HUES64 (cell line): ENCODE measurements at regions not wholly inside any gene's neighbourhood (a gene's known extent, or its start where the extent isn't known, plus 50 kb on each side); places are given as distances from the start of the nearest gene placed in this dataset.

Experiments
- H3K27ac ChIP-seq: 2 replicates; pipeline ENCODE4 v1.7.0; 2013; ENCODE audit warnings: low read depth, low read length, inconsistent platforms
- H3K27me3 ChIP-seq: 2 replicates; pipeline ENCODE4 v1.6.1; 2013; ENCODE audit warnings: mild to moderate bottlenecking, low read length; ENCODE audit not compliant: insufficient read depth
- H3K36me3 ChIP-seq: 2 replicates; pipeline ENCODE4 v1.6.1; 2013; ENCODE audit warnings: mild to moderate bottlenecking, low read length; ENCODE audit not compliant: insufficient read depth
- H3K4me1 ChIP-seq: 2 replicates; pipeline ENCODE4 v1.6.1; 2013; ENCODE audit warnings: mild to moderate bottlenecking, low read length, moderate library complexity; ENCODE audit not compliant: insufficient read depth
- H3K4me3 ChIP-seq: 2 replicates; pipeline ENCODE4 v1.5.1; 2013; ENCODE audit warnings: mild to moderate bottlenecking, low read length, moderate library complexity
- H3K9ac ChIP-seq: 2 replicates; pipeline ENCODE4 v1.6.1; 2013; ENCODE audit warnings: mild to moderate bottlenecking, low read depth, low read length
- H3K9me3 ChIP-seq: 2 replicates; pipeline ENCODE4 v1.6.1; 2013; ENCODE audit warnings: low read depth, low read length; ENCODE audit not compliant: insufficient read depth
- WGBS: fragments of 150-250, 120-280 bp; methylation state at CpG from one replicate; pipeline ENCODE4 v1.1.7; 2013; ENCODE audit warnings: missing lambda C conversion rate; 5-methylcytosine and 5-hydroxymethylcytosine counted together

DNA sequence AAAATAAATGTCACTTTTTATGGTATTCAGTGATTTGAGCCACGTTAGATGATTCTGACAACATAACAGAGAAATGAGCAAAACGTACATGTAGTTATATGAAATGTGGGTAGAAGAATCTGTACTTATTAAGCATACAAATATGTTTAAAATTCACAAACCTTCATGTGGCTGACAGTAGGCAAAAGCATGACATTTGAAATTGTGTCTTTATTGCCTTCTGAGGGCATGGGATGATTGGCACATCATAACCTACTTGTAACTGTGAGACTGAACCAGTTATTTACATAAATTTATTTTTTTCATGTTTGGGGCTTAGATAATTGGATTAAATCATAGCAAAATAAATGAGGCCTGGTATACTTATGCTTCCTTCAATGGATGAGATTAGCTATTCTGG is 202.2 kb downstream of the DNAJB9 start:
- H3K4me3 ChIP-seq: no peak overlapping the region
- no peaks in the 10 kb centered on the region for H3K36me3 ChIP-seq
- no peak overlapping the region for H3K9ac ChIP-seq
- no peak overlapping the region for H3K27ac ChIP-seq
- H3K27me3 ChIP-seq: no peaks in the 10 kb centered on the region
- no peaks in the 10 kb centered on the region for H3K4me1 ChIP-seq
- 88% methylated on average over 2 of the region's 2 CpGs for WGBS
- H3K9me3 ChIP-seq: no peaks in the 10 kb centered on the region

DNA sequence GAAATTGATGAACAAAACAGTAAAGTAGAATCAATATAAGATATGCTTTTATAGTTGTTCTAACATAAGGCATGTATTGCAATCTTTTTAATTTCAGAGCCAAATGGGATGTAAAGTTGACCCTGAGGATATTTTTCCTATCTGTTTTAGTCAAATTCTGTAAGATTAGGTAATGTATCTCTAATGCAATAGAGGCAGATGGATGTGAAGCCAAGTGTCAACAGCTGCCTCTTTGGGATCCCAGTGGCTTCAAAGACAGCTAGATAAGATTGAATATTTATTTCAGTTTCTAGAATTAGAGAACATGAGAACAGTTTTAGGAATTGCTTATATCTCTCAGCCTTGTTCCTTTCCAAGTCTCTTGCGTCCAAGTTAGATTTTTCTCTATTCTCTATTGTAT is 208.3 kb downstream of the DNAJB9 start:
- Histone ChIP-seq H3K4me1 (0 out of 2 replicates have a peak, but pooled peaks cover 4% of the 10 kb centered on the region), H3K4me3 (no peak overlapping the region), H3K9me3 (no peaks in the 10 kb centered on the region), H3K36me3 (no peaks in the 10 kb centered on the region), H3K27me3 (no peaks in the 10 kb centered on the region), H3K27ac (no peak overlapping the region), H3K9ac (no peak overlapping the region)
- WGBS: 100% methylated on average over 1 of the region's 1 CpG

DNA sequence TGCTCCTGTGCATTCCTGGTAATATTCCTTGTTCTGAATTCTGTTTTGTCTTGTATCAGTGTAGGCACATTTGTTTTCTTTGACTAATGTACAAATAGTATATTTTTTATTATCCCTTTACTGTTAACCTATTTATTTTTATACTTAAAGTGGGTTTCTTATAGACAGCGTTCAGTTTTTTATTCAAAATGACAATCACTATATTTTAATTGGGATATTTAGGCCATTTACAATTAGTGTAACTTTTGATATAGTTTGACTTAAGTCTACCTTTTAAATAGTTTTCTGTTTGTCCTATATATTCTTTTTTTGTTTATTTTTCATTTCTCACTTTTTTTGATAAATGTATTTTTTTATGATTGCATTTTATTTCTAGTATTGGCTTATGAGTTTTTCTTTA is 219.8 kb downstream of the DNAJB9 start:
- no peaks in the 10 kb centered on the region for H3K4me1 ChIP-seq
- no peak overlapping the region for H3K4me3 ChIP-seq
- no peaks in the 10 kb centered on the region for H3K27me3 ChIP-seq
- no peaks in the 10 kb centered on the region for H3K36me3 ChIP-seq
- H3K9me3 ChIP-seq: peaks cover 17% of the 10 kb centered on the region
- no CpG with 5 or more reads among the region's 1 CpG for WGBS
- H3K9ac ChIP-seq: no peak overlapping the region
- H3K27ac ChIP-seq: no peak overlapping the region

DNA sequence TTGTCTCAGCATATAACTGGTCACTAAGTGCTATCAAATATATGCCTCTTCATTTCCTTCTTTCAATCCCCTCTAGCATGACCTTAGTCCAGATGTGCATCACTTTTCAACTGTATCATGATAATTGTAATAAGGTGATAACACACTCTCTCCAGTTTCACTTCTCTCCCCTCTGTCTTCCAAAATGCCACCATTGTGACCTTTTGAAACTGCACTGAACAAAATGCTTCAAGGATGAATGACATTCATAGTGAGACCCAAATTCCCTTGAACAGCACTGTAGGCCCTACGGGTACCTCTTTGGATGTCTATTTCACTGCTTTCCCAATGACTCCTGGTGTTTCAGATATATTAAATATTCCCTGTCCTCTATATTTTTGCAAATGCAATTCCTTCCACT is 224.8 kb downstream of the DNAJB9 start:
- Histone ChIP-seq H3K4me3 (no peak overlapping the region), H3K36me3 (no peaks in the 10 kb centered on the region), H3K9ac (no peak overlapping the region), H3K27me3 (no peaks in the 10 kb centered on the region), H3K9me3 (peaks cover 9% of the 10 kb centered on the region; the same call in 1 of the 2 replicates), H3K4me1 (no peaks in the 10 kb centered on the region), H3K27ac (no peak overlapping the region)
- 88% methylated on average over 1 of the region's 1 CpG for WGBS

DNA sequence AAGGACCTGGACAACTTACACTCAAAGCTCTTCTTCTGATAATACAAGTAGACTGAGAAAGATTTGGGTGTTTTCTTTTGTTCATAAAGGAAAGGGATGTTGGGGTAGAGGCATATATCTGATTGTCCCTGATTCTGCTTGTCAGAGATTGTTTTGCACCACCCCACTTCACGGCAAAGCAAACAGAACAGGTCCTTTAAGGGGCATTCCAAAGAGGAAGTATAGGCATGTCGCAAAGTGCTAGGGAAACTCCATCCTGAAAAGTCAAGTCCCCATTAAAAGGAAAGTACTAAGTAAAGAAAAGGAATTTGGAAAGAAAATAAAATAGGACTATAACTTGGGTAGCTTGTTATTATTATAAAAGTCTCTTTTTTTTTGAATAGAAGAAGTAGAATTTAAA is 233.0 kb downstream of the DNAJB9 start:
- H3K4me1 ChIP-seq: no peaks in the 10 kb centered on the region
- H3K27me3 ChIP-seq: no peaks in the 10 kb centered on the region
- H3K27ac ChIP-seq: no peak overlapping the region
- no peak overlapping the region for H3K9ac ChIP-seq
- WGBS: 90% methylated on average over 2 of the region's 2 CpGs
- no peaks in the 10 kb centered on the region for H3K36me3 ChIP-seq
- H3K4me3 ChIP-seq: no peak overlapping the region
- H3K9me3 ChIP-seq: no peaks in the 10 kb centered on the region

DNA sequence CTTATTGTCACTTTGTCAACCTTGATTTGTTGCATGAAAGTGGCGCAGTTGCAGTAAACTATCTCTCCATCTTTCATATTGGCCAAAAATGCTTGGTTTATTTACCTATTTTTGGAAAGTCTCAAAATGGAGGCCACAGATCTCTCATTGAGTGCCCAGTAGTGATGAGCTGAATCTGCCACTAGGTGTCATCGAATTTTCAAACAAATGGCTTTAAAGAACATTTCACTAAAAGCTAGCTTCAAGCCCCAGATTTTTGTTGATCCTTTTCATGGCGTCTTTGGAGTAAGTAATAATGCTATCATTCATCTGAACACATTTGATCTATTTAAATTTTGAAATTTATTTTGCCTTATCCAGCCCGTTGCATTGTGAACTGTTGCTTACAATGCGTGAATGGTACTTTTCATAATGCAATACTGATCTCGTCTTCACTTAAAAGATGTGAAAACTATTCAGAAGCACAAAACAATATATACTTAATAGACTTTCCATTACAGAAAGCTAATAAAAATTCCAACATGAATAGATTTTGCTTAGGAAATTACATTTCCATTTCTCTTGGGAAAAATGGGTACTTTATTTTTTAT is 236.2 kb downstream of the DNAJB9 start:
- Histone ChIP-seq H3K36me3 (no peaks in the 10 kb centered on the region), H3K9ac (no peak overlapping the region), H3K4me3 (no peak overlapping the region), H3K4me1 (no peaks in the 10 kb centered on the region), H3K27me3 (no peaks in the 10 kb centered on the region), H3K9me3 (no peaks in the 10 kb centered on the region), H3K27ac (no peak overlapping the region)
- 62% methylated on average over 6 of the region's 6 CpGs for WGBS

DNA sequence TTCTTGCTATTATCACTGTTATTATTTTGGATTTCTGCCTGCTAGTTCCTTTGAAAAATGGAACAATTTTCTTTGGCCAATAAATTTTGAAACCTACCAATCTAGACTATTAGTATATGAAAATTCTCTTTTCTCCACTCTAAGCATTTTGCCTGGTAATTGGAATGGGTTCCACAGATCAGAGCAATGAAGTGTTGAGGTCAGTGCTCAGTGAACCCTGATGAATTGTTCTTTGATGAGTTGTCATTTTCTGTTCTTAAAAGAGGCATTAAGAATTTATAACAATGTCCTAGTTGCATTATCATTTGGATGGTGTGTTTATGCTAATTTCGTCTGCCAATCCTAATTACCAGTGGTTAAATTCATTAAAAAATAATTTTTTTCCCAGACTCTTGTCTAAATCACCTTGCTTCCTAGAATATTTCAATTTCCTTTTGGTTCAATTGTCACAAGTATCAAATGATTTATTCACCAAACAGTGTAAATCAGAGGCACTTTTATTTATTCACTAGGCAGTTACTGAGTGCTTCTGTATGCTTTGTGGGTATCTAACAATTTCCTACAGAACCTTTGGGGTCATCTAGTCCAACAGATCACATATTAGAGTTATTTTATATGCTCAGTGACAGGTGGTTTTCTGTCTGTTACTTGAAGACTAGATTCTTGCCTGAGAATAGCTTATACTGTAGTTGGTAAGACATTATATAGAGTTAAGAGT is 239.0 kb downstream of the DNAJB9 start:
- Histone ChIP-seq H3K9ac (no peak overlapping the region), H3K27me3 (no peaks in the 10 kb centered on the region), H3K4me3 (no peak overlapping the region), H3K9me3 (peaks cover 4% of the 10 kb centered on the region; the same call in 1 of the 2 replicates), H3K27ac (no peak overlapping the region), H3K4me1 (no peaks in the 10 kb centered on the region), H3K36me3 (no peaks in the 10 kb centered on the region)
- 60% methylated on average over 1 of the region's 1 CpG for WGBS

DNA sequence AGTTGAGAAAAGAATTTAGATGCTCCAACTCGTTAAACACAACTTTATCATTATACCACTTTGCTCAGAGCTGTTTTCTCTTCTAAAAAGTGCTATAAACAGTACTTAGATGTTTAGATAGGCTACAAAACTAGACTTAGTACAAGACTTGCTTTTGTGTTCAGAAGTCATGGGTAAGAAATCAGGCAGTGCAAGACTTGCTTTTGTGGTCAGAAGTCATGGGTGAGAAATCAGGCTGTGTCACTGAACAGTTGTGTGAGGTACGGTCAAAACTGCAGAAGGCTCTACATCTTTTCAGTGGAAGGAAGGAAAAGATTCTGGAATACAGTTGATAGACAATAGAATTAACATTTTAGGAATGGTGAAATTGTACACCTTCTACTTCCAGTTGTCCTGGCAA is 239.7 kb downstream of the DNAJB9 start:
- Histone ChIP-seq H3K36me3 (no peaks in the 10 kb centered on the region), H3K9ac (no peak overlapping the region), H3K4me1 (no peaks in the 10 kb centered on the region), H3K27ac (no peak overlapping the region), H3K9me3 (peaks cover 7% of the 10 kb centered on the region; the same call in 1 of the 2 replicates), H3K27me3 (no peaks in the 10 kb centered on the region), H3K4me3 (no peak overlapping the region)
- WGBS: 94% methylated on average over 1 of the region's 2 CpGs

DNA sequence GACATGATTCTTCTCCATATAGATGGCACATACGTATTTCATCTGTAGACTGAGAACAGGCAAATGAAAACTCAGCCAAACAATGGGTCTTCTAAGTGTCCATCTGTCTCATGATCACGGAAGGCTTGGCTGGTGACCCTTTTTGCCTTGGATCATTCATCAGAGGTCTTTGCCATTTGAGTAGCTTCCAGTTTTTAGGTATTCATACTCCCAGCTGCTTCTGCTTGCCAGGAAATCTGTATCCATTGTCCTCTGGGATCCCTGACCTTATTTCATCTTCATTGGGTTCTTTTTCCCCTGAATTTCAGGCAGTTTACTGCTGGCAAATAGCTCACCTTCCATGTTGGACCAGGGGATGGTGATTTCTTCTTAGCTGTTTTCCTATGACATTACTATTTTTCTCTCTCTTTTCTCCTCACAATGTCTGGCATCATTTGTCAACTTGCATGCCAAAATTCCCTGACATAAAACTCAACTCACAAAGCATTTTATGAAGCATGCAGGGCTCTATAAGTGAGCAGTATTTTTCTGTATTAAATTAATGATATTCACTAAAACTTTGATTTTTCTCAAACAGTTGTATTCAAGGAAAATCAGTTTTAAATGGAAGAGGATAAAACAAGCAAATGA is 241.2 kb downstream of the DNAJB9 start:
- Histone ChIP-seq H3K4me3 (no peak overlapping the region), H3K27ac (no peak overlapping the region), H3K4me1 (no peaks in the 10 kb centered on the region), H3K9ac (no peak overlapping the region), H3K36me3 (no peaks in the 10 kb centered on the region), H3K27me3 (no peaks in the 10 kb centered on the region), H3K9me3 (peaks cover 7% of the 10 kb centered on the region; the same call in 1 of the 2 replicates)
- WGBS: 92% methylated on average over 2 of the region's 2 CpGs

DNA sequence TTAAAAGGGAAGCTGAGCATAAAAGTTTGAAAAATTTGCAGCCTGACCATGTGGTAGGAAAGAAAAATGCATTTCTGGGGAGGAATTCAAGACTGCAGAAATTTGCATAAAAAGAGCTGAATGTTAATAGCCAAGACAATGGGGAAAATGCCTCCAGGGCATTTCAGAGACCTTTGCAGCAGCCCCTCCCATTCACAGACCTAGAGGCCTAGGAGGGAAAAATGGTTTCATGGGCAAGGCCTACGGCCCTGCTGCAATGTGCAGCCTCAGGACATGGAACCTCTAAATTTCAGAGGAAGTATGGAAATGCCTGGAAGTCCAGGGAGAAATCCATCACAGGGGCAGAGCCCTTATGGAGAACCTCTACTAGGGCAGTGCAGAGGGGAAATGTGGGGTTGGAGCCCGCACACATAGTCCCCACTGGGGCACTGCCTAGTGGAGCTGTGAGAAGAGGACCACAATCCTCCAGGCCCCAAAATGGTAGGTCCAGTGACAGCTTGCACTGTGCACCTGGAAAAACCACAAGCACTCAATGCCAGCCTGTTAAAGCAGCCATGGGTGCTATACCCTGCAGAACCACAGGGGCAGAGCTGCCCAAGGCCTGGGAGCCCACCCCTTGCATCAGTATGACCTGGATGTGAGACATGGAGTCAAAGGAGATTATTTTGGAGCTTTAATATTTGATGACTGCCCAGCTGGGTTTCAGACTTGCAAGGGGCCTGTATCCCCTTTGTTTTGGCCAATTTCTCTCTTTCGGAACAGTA is 243.8 kb downstream of the DNAJB9 start:
- WGBS: 93% methylated on average over 3 of the region's 3 CpGs
- no peak overlapping the region for H3K27ac ChIP-seq
- H3K4me3 ChIP-seq: no peak overlapping the region
- peaks cover 7% of the 10 kb centered on the region; the same call in 1 of the 2 replicates for H3K9me3 ChIP-seq
- no peak overlapping the region for H3K9ac ChIP-seq
- no peaks in the 10 kb centered on the region for H3K27me3 ChIP-seq
- H3K4me1 ChIP-seq: no peaks in the 10 kb centered on the region
- H3K36me3 ChIP-seq: no peaks in the 10 kb centered on the region

DNA sequence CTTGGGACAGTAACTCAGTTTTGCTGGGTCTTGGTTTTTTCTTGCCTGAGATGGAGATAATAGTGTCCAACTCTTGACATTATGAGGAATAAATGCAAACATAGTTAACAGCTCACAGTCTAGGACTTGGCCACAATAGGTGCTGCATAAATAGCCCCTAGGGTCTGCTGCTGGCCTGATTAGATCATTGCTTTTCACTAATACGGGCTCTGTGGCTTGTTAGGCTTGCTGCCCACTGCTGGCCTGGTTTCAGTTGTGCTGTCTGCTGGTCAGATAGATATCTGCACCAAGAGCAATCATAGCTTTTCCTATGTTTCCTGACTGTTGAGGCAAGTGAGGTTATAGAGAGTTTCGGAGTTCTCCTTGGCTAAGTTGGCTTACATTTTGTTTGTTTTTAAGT is 246.1 kb downstream of the DNAJB9 start:
- H3K4me1 ChIP-seq: no peaks in the 10 kb centered on the region
- no peaks in the 10 kb centered on the region for H3K27me3 ChIP-seq
- H3K36me3 ChIP-seq: no peaks in the 10 kb centered on the region
- H3K27ac ChIP-seq: no peak overlapping the region
- H3K9ac ChIP-seq: no peak overlapping the region
- H3K9me3 ChIP-seq: peaks cover 7% of the 10 kb centered on the region; the same call in 1 of the 2 replicates
- WGBS: 89% methylated on average over 1 of the region's 2 CpGs
- H3K4me3 ChIP-seq: no peak overlapping the region
